Hematopoietic multipotent progenitor cell (in vitro differentiated cells): ENCODE measurements at regions not wholly inside any gene's neighbourhood (a gene's known extent, or its start where the extent isn't known, plus 50 kb on each side); places are given as distances from the start of the nearest gene placed in this dataset. TPM values are rescaled to one million over a fixed set of nuclear protein-coding genes. Genes with fewer than 3 reads are reported as not detected.

Experiments used
- small RNA-seq: library from RNA; depleted of rRNA; stranded (forward); fragments of <200 nt; gene quantifications from one replicate; pipeline ENCODE3, GENCODE V24; 2012

Small RNA genes in the stretch of these regions (small RNA-seq; reads per million reads assigned to genes)
- gene RF00096 = not detected
